ENCODE measurements at regions not wholly inside any gene's neighbourhood (a gene's known extent, or its start where the extent isn't known, plus 50 kb on each side); places are given as distances from the start of the nearest gene placed in this dataset.
A peak's percentile ranks its signal among the peaks of the same experiment; 100 is the strongest.
"Not testable (repeated sequence)": the region's sequence is repeated elsewhere in the genome, so short reads cannot be mapped to it uniquely, and the experiment has no call there.

- Histone ChIP-seq H3K9ac (ENCODE audit: low read length) (peak overlapping the region; percentile 56), H3K9me2 (replicated peaks; ENCODE audit: low read length) (no peaks in the 10 kb centered on the region), H3K9me3 (ENCODE audit: low read length) (no peaks in the 10 kb centered on the region), H3K27me3 (ENCODE audit: low read length) (no peaks in the 10 kb centered on the region), H2AFZ (ENCODE audit: low read length) (no peak overlapping the region), H3K4me2 (ENCODE audit: low read length) (no peak overlapping the region), H3F3A (ENCODE audit: low read length, unreplicated experiment) (no peaks in the 10 kb centered on the region), H3K79me2 (ENCODE audit: low read length) (no peaks in the 10 kb centered on the region), H3K27ac (ENCODE audit: low read length) (peak overlapping the region; percentile 83), H3K4me1 (ENCODE audit: insufficient read depth, low read length) (peaks cover 22% of the 10 kb centered on the region), H3K36me3 (ENCODE audit: low read depth, low read length) (no peaks in the 10 kb centered on the region), H3K4me3 (ENCODE audit: low read length) (no peak overlapping the region), H4K20me1 (ENCODE audit: low read length) (no peaks in the 10 kb centered on the region)
- ChIA-PET CTCF (interaction anchor here (0.6 to 1.3 kb wide), 6 partner anchors 52 to 207 kb away, joined by 3 to 7 read pairs (median 4); no protein-coding TSS in a partner anchor), POLR2A (ENCODE audit: unreplicated experiment) (no interaction called here)
- DNase-seq, result no peak
- no TSS peak for BruUV-seq (replicated peaks)
- intact Hi-C loops (cut with micrococcal nuclease), result loop anchor here (2.0 to 5.0 kb wide), 4 partner anchors 92 to 954 kb away; no protein-coding TSS in a partner anchor
- no peak for ATAC-seq
- TF ChIP-seq CTCF (conservative IDR thresholded peaks at IDR 0.05; ENCODE audit: low read depth, low read length) (no peak), EZH2phosphoT487 (IDR thresholded peaks at IDR 0.05; ENCODE audit: borderline replicate concordance, low read length) (no peak), EZH2 (IDR thresholded peaks at IDR 0.05; ENCODE audit: low read length, unreplicated experiment) (no peak)
Observed at GRCh38 chr5:53263151-53263550, 153.6 kb upstream of the MOCS2 start.

GRCh38 chr5:53265043-53265442, 155.5 kb upstream of the MOCS2 start:
- Histone ChIP-seq H4K20me1 (ENCODE audit: low read length) (no peaks in the 10 kb centered on the region), H2AFZ (ENCODE audit: low read length) (no peak overlapping the region), H3K27me3 (ENCODE audit: low read length) (no peaks in the 10 kb centered on the region), H3K4me2 (ENCODE audit: low read length) (no peak overlapping the region), H3K4me3 (ENCODE audit: low read length) (no peak overlapping the region), H3K9me3 (ENCODE audit: low read length) (no peaks in the 10 kb centered on the region), H3K9me2 (replicated peaks; ENCODE audit: low read length) (no peaks in the 10 kb centered on the region), H3K4me1 (ENCODE audit: insufficient read depth, low read length) (peaks cover 22% of the 10 kb centered on the region), H3K27ac (ENCODE audit: low read length) (peak overlapping the region; percentile 83), H3K9ac (ENCODE audit: low read length) (peak overlapping the region; percentile 56; the same call in 1 of the 2 replicates), H3K36me3 (ENCODE audit: low read depth, low read length) (no peaks in the 10 kb centered on the region), H3F3A (ENCODE audit: low read length, unreplicated experiment) (no peaks in the 10 kb centered on the region), H3K79me2 (ENCODE audit: low read length) (no peaks in the 10 kb centered on the region)
- TF ChIP-seq CTCF (conservative IDR thresholded peaks at IDR 0.05; ENCODE audit: low read depth, low read length) (no peak), EZH2 (IDR thresholded peaks at IDR 0.05; ENCODE audit: low read length, unreplicated experiment) (no peak), EZH2phosphoT487 (IDR thresholded peaks at IDR 0.05; ENCODE audit: borderline replicate concordance, low read length) (no peak)
- ATAC-seq, result peak; percentile 43
- peak; percentile 47 for DNase-seq
- ChIA-PET POLR2A (ENCODE audit: unreplicated experiment) (no interaction called here), CTCF (interaction anchor here (1.0 kb wide), 1 partner anchor 165 kb away, joined by 3 read pairs; no protein-coding TSS in a partner anchor)
- BruUV-seq (replicated peaks), result no TSS peak
- intact Hi-C loops (cut with micrococcal nuclease), result no loop called here

GRCh38 chr5:53268241-53268640, 158.7 kb upstream of the MOCS2 start:
- H3K27ac ChIP-seq (ENCODE audit: low read length); CTCF ChIA-PET; H3K27me3 ChIP-seq (ENCODE audit: low read length); H3K9ac ChIP-seq (ENCODE audit: low read length); H3F3A ChIP-seq (ENCODE audit: low read length, unreplicated experiment); BruUV-seq (replicated peaks); H3K79me2 ChIP-seq (ENCODE audit: low read length); H3K4me2 ChIP-seq (ENCODE audit: low read length); H3K9me3 ChIP-seq (ENCODE audit: low read length); intact Hi-C loops (cut with micrococcal nuclease); POLR2A ChIA-PET (ENCODE audit: unreplicated experiment); H4K20me1 ChIP-seq (ENCODE audit: low read length); H2AFZ ChIP-seq (ENCODE audit: low read length); H3K9me2 ChIP-seq (replicated peaks; ENCODE audit: low read length); DNase-seq; H3K36me3 ChIP-seq (ENCODE audit: low read depth, low read length); H3K4me3 ChIP-seq (ENCODE audit: low read length); ATAC-seq: not testable (repeated sequence)
- H3K4me1 ChIP-seq (ENCODE audit: insufficient read depth, low read length), result peaks cover 11% of the 10 kb centered on the region

All from PC-3 (cell line).